ENCODE measurements at regions not wholly inside any gene's neighbourhood (a gene's known extent, or its start where the extent isn't known, plus 50 kb on each side); places are given as distances from the start of the nearest gene placed in this dataset.

DNA sequence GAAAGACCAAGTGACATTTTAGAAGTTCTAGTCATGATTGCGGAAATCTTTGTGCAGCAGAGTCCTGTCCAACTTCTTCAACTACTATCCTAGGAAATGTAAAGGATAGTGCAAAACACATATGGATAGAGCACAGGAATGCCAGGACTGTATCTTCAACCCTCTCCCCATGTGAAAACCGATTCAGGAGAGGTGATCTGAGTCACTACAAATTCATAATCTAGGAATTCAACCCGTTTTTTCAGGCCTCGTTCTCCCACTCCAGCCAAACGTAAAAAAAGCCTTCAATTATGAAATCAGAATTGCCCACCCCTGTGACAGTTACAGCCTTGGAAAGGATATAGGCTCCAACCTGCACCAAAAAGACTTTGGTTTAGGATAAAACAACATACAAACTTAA lies 52.9 kb upstream of the RGS1 start:
- peaks cover 6% of the 10 kb centered on the region for H3K4me1 ChIP-seq (ENCODE audit: control insufficient read depth, insufficient read depth, low read length)
- no peaks in the 10 kb centered on the region for H3K9me3 ChIP-seq (ENCODE audit: control insufficient read depth in 2 of 2, low read length in 2 of 2)
- no peak overlapping the region for H3K27ac ChIP-seq (ENCODE audit: low read length)
- no peak overlapping the region for H3K4me3 ChIP-seq (ENCODE audit: low read length in 2 of 2)
- H3K36me3 ChIP-seq (ENCODE audit: control insufficient read depth in 2 of 2, insufficient read depth in 2 of 2, low read length in 2 of 2), result no peaks in the 10 kb centered on the region
- H3K27me3 ChIP-seq (ENCODE audit: control insufficient read depth in 1 of 2, insufficient read depth in 2 of 2, low read length in 2 of 2), result no peaks in the 10 kb centered on the region
- no peak overlapping the region for H3K9ac ChIP-seq (ENCODE audit: low read length in 2 of 2)

DNA sequence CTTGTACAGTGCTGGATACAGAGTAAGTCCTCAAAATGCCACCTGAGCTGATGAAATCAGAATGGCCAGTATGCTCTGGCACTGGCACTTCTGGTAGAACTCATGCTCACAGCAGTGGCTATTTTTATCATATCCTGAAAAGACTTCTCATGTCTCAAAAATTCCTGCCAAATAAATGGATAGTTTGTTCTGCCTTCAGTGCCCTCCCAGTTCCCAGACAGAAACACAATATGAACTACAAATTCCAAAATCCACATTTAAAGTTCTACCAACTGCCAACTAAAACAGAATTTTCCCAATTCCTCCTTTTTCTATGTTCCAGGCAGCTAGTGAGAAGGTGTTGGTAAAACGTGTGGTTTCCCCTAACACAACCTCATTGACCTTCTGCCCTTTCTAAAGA lies 51.4 kb upstream of the RGS1 start:
- H3K4me3 ChIP-seq (ENCODE audit: low read length in 2 of 2), result no peak overlapping the region
- peaks cover 6% of the 10 kb centered on the region for H3K4me1 ChIP-seq (ENCODE audit: control insufficient read depth, insufficient read depth, low read length)
- H3K9me3 ChIP-seq (ENCODE audit: control insufficient read depth in 2 of 2, low read length in 2 of 2), result no peaks in the 10 kb centered on the region
- no peaks in the 10 kb centered on the region for H3K36me3 ChIP-seq (ENCODE audit: control insufficient read depth in 2 of 2, insufficient read depth in 2 of 2, low read length in 2 of 2)
- no peaks in the 10 kb centered on the region for H3K27me3 ChIP-seq (ENCODE audit: control insufficient read depth in 1 of 2, insufficient read depth in 2 of 2, low read length in 2 of 2)
- no peak overlapping the region for H3K9ac ChIP-seq (ENCODE audit: low read length in 2 of 2)
- H3K27ac ChIP-seq (ENCODE audit: low read length), result peak overlapping the region; percentile 32
